ENCODE measurements at regions not wholly inside any gene's neighbourhood (a gene's known extent, or its start where the extent isn't known, plus 50 kb on each side); places are given as distances from the start of the nearest gene placed in this dataset.

- H3K27ac ChIP-seq (ENCODE audit: low read length): no peak overlapping the region
- H3K9ac ChIP-seq (ENCODE audit: low read length): no peak overlapping the region
- no peaks in the 10 kb centered on the region for H3K4me1 ChIP-seq (ENCODE audit: control insufficient read depth, low read depth, low read length)
- H3K36me3 ChIP-seq (ENCODE audit: control insufficient read depth, low read depth, low read length): no peaks in the 10 kb centered on the region
- no peaks in the 10 kb centered on the region for H3K27me3 ChIP-seq (ENCODE audit: control insufficient read depth, insufficient read depth, low read length)
- no peaks in the 10 kb centered on the region for H3K9me3 ChIP-seq (ENCODE audit: control insufficient read depth, low read depth, low read length)
- no peak overlapping the region for H3K4me3 ChIP-seq (ENCODE audit: low read length)
Measured at GRCh38 chr4:130080872-130081451, 985.0 kb downstream of the C4orf33 start.

- Histone ChIP-seq H3K4me3 (ENCODE audit: low read length) (no peak overlapping the region), H3K27me3 (ENCODE audit: control insufficient read depth, insufficient read depth, low read length) (no peaks in the 10 kb centered on the region), H3K9me3 (ENCODE audit: control insufficient read depth, low read depth, low read length) (no peaks in the 10 kb centered on the region), H3K27ac (ENCODE audit: low read length) (no peak overlapping the region), H3K9ac (ENCODE audit: low read length) (no peak overlapping the region), H3K4me1 (ENCODE audit: control insufficient read depth, low read depth, low read length) (peaks cover 3% of the 10 kb centered on the region), H3K36me3 (ENCODE audit: control insufficient read depth, low read depth, low read length) (no peaks in the 10 kb centered on the region)
Measured at GRCh38 chr4:130090427-130090826, 994.5 kb downstream of the C4orf33 start.

DNA sequence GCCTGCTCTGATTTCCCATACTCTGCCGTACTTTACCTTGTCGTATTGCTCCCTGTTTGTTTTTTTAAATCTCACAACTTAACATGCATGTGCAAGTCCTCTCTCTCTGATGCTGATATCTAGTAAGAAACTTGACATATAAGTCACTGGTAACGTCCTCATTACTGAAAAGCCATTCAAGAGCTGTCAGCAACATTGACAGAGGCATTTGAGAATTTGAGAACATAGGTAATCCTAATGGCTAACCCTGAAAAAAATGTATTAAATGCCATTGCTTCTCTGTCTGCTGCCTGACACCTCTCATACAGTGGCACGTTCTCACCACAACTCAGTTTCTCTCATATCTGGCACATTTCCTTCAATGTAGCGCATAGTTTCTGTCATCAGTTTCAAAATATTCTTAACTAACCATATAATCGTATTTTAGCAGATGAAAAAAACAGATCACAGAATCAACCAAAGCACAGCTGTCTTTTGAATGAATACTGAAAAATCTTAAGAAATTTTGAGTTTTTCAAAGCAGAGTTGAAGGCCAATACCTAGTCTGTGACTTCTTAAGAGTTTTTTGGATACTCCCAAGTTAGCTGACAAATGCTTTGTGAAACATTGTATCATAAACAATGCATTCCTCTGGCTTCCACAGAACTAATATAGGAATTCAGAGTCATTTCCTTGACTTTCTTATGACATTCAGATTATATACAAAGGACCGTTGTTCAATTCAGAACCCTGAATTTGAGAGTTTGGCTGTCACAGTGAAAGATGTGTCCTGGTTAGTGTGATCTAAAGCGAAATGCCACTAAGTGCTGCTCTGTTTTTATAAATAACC, 996.4 kb downstream of the C4orf33 start:
- no peaks in the 10 kb centered on the region for H3K36me3 ChIP-seq (ENCODE audit: control insufficient read depth, low read depth, low read length)
- peaks cover 3% of the 10 kb centered on the region for H3K4me1 ChIP-seq (ENCODE audit: control insufficient read depth, low read depth, low read length)
- no peak overlapping the region for H3K4me3 ChIP-seq (ENCODE audit: low read length)
- no peak overlapping the region for H3K9ac ChIP-seq (ENCODE audit: low read length)
- no peaks in the 10 kb centered on the region for H3K9me3 ChIP-seq (ENCODE audit: control insufficient read depth, low read depth, low read length)
- H3K27ac ChIP-seq (ENCODE audit: low read length): no peak overlapping the region
- no peaks in the 10 kb centered on the region for H3K27me3 ChIP-seq (ENCODE audit: control insufficient read depth, insufficient read depth, low read length)

DNA sequence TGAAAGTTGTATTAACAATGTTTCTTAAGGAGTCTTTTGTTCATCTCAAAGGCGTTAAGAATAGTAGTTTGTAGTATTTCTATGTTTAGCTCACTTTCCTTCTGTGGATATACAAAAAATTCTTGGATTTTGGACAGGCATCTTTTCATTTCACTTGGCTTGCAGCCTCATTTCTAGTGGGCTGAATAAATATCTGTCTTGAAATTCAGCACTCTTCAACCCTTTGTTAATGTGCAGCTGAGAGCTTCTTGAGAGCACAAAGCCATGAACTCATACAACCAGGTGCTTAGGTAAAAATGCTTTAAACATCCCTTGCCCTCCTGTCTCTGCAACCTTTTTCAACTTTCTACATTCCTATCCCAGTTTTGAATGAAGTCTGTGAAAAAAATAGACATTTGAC, 1003.2 kb downstream of the C4orf33 start:
- no peaks in the 10 kb centered on the region for H3K9me3 ChIP-seq (ENCODE audit: control insufficient read depth, low read depth, low read length)
- H3K27ac ChIP-seq (ENCODE audit: low read length): no peak overlapping the region
- no peaks in the 10 kb centered on the region for H3K27me3 ChIP-seq (ENCODE audit: control insufficient read depth, insufficient read depth, low read length)
- H3K4me3 ChIP-seq (ENCODE audit: low read length): no peak overlapping the region
- no peak overlapping the region for H3K9ac ChIP-seq (ENCODE audit: low read length)
- peaks cover 6% of the 10 kb centered on the region for H3K4me1 ChIP-seq (ENCODE audit: control insufficient read depth, low read depth, low read length)
- no peaks in the 10 kb centered on the region for H3K36me3 ChIP-seq (ENCODE audit: control insufficient read depth, low read depth, low read length)

- Histone ChIP-seq H3K9ac (ENCODE audit: low read length) (no peak overlapping the region), H3K36me3 (ENCODE audit: control insufficient read depth, low read depth, low read length) (no peaks in the 10 kb centered on the region), H3K27ac (ENCODE audit: low read length) (no peak overlapping the region), H3K4me3 (ENCODE audit: low read length) (no peak overlapping the region), H3K4me1 (ENCODE audit: control insufficient read depth, low read depth, low read length) (peaks cover 7% of the 10 kb centered on the region), H3K27me3 (ENCODE audit: control insufficient read depth, insufficient read depth, low read length) (no peaks in the 10 kb centered on the region), H3K9me3 (ENCODE audit: control insufficient read depth, low read depth, low read length) (no peaks in the 10 kb centered on the region)
Measured at GRCh38 chr4:130110189-130110588, 1014.2 kb downstream of the C4orf33 start.

- Histone ChIP-seq H3K4me3 (ENCODE audit: low read length) (no peak overlapping the region), H3K27ac (ENCODE audit: low read length) (no peak overlapping the region), H3K9ac (ENCODE audit: low read length) (no peak overlapping the region), H3K9me3 (ENCODE audit: control insufficient read depth, low read depth, low read length) (no peaks in the 10 kb centered on the region), H3K4me1 (ENCODE audit: control insufficient read depth, low read depth, low read length) (peaks cover 7% of the 10 kb centered on the region), H3K36me3 (ENCODE audit: control insufficient read depth, low read depth, low read length) (no peaks in the 10 kb centered on the region), H3K27me3 (ENCODE audit: control insufficient read depth, insufficient read depth, low read length) (no peaks in the 10 kb centered on the region)
Measured at GRCh38 chr4:130110770-130111169, 1014.8 kb downstream of the C4orf33 start.

DNA sequence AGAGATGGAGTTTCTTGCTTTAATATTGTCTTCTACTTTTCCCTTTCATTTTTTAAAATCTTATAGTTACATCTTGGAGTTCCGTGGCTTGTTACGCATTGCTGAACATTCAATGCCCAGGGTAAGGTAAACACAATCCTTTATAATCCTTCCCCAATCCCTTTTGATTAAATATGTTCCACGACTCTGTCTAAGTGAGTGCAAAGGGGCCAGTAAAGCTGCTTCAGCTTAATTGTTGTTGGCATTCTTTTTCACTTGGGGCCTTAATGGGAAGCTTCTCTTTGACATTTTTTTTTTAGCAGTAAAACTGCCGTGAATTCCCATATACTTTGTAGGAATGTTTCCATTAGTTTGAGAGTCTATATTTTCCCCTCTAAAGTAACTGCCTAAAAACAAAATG, 1028.1 kb downstream of the C4orf33 start:
- H3K9ac ChIP-seq (ENCODE audit: low read length): no peak overlapping the region
- H3K4me1 ChIP-seq (ENCODE audit: control insufficient read depth, low read depth, low read length): peaks cover 5% of the 10 kb centered on the region
- no peak overlapping the region for H3K4me3 ChIP-seq (ENCODE audit: low read length)
- no peaks in the 10 kb centered on the region for H3K36me3 ChIP-seq (ENCODE audit: control insufficient read depth, low read depth, low read length)
- H3K27ac ChIP-seq (ENCODE audit: low read length): no peak overlapping the region
- H3K27me3 ChIP-seq (ENCODE audit: control insufficient read depth, insufficient read depth, low read length): no peaks in the 10 kb centered on the region
- H3K9me3 ChIP-seq (ENCODE audit: control insufficient read depth, low read depth, low read length): no peaks in the 10 kb centered on the region

- H3K27ac ChIP-seq (ENCODE audit: low read length): no peak overlapping the region
- no peak overlapping the region for H3K9ac ChIP-seq (ENCODE audit: low read length)
- no peaks in the 10 kb centered on the region for H3K36me3 ChIP-seq (ENCODE audit: control insufficient read depth, low read depth, low read length)
- peaks cover 5% of the 10 kb centered on the region for H3K4me1 ChIP-seq (ENCODE audit: control insufficient read depth, low read depth, low read length)
- H3K4me3 ChIP-seq (ENCODE audit: low read length): no peak overlapping the region
- no peaks in the 10 kb centered on the region for H3K27me3 ChIP-seq (ENCODE audit: control insufficient read depth, insufficient read depth, low read length)
- no peaks in the 10 kb centered on the region for H3K9me3 ChIP-seq (ENCODE audit: control insufficient read depth, low read depth, low read length)
Measured at GRCh38 chr4:130125467-130125866, 1029.5 kb downstream of the C4orf33 start.

DNA sequence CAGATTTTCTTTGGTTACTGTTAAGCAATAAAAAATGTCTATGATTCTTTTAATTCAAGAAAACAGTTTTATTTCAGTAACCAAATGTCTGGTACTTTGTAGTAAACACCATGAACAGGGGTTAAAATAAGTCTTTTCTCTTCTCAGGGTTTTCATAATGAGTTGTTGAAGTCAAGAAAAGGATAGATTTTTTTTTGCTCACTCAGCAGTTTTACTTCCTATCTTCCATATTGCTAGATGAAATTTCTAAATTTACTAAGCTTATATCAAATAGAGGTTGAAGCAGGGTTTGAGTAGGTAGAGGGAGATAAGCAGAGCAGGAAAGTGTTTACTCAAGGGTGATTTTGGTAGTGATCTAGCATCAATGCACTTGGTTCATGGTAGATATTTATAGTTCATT, 1031.3 kb downstream of the C4orf33 start:
- H3K9me3 ChIP-seq (ENCODE audit: control insufficient read depth, low read depth, low read length): no peaks in the 10 kb centered on the region
- H3K9ac ChIP-seq (ENCODE audit: low read length): no peak overlapping the region
- no peaks in the 10 kb centered on the region for H3K27me3 ChIP-seq (ENCODE audit: control insufficient read depth, insufficient read depth, low read length)
- H3K4me3 ChIP-seq (ENCODE audit: low read length): no peak overlapping the region
- no peaks in the 10 kb centered on the region for H3K36me3 ChIP-seq (ENCODE audit: control insufficient read depth, low read depth, low read length)
- H3K27ac ChIP-seq (ENCODE audit: low read length): no peak overlapping the region
- peaks cover 5% of the 10 kb centered on the region for H3K4me1 ChIP-seq (ENCODE audit: control insufficient read depth, low read depth, low read length)

DNA sequence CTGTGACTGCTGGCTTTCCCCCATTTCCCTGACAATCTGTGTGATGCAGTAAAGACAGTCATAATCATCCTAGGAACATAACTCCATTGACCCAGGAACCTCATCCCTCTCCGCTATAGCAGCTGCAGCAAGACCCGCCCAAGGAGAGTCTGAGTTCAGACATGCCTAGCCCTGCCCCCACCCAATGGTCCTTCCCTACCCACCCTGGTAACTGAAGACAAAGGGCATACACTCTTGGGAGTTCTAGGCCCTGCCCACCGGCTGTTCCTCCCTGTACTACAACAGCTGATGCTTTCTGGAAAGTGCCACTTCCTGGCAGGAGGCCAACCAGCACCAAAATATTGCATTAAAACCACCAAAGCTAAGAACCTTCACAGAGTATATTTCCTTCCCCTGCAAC, 1035.6 kb downstream of the C4orf33 start:
- Histone ChIP-seq H3K4me1 (ENCODE audit: control insufficient read depth, low read depth, low read length) (no peaks in the 10 kb centered on the region), H3K36me3 (ENCODE audit: control insufficient read depth, low read depth, low read length) (no peaks in the 10 kb centered on the region), H3K9ac (ENCODE audit: low read length) (no peak overlapping the region), H3K9me3 (ENCODE audit: control insufficient read depth, low read depth, low read length) (peaks cover 10% of the 10 kb centered on the region), H3K27me3 (ENCODE audit: control insufficient read depth, insufficient read depth, low read length) (no peaks in the 10 kb centered on the region), H3K4me3 (ENCODE audit: low read length) (no peak overlapping the region), H3K27ac (ENCODE audit: low read length) (no peak overlapping the region)

DNA sequence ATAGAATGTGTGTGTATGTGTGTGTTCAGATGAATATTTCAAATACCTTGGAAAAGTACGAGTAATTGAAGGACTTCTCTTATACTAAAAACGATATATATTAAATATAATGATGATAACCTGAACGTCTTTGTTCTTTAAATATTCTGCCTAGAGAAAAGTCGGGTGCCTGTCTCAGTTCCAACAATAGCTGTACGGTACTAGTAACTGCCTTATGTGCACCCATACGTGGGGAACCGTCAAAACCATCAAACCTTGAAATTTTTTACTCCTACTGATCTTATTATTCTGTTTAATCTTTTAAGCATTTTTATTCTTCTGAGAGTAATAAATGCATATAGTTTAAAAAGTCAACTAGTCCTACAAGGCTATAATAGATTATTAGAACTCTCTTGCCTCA, 1045.7 kb downstream of the C4orf33 start:
- Histone ChIP-seq H3K27me3 (ENCODE audit: control insufficient read depth, insufficient read depth, low read length) (no peaks in the 10 kb centered on the region), H3K9ac (ENCODE audit: low read length) (no peak overlapping the region), H3K4me3 (ENCODE audit: low read length) (no peak overlapping the region), H3K4me1 (ENCODE audit: control insufficient read depth, low read depth, low read length) (no peaks in the 10 kb centered on the region), H3K36me3 (ENCODE audit: control insufficient read depth, low read depth, low read length) (no peaks in the 10 kb centered on the region), H3K27ac (ENCODE audit: low read length) (no peak overlapping the region), H3K9me3 (ENCODE audit: control insufficient read depth, low read depth, low read length) (no peaks in the 10 kb centered on the region)

DNA sequence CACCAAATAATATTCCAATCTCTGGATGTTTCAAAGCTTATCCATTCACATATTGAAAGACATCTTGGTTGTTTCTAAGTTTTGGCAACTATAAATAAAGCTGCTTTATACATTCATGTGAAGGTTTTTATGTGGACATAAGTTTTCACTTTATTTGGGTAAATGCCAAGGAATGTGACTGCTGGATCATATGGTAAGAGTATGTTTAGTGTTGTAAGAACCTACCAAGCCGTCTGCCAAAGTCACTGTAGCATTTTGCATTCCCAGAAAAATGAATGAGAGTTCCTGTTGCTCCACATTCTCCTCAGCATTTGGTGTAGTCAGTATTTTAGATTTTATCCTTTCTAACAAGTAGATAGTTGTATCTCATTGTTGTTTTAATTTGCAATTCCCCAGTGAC, 1047.7 kb downstream of the C4orf33 start:
- Histone ChIP-seq H3K4me3 (ENCODE audit: low read length) (no peak overlapping the region), H3K27ac (ENCODE audit: low read length) (no peak overlapping the region)

More for the DNA sequence above, 1047.7 kb downstream of the C4orf33 start:
- Histone ChIP-seq H3K9me3 (ENCODE audit: control insufficient read depth, low read depth, low read length) (no peaks in the 10 kb centered on the region), H3K27me3 (ENCODE audit: control insufficient read depth, insufficient read depth, low read length) (no peaks in the 10 kb centered on the region), H3K9ac (ENCODE audit: low read length) (no peak overlapping the region), H3K4me1 (ENCODE audit: control insufficient read depth, low read depth, low read length) (peaks cover 12% of the 10 kb centered on the region), H3K36me3 (ENCODE audit: control insufficient read depth, low read depth, low read length) (no peaks in the 10 kb centered on the region)

Data from iPS-18a (cell line).